HL-60 (cell line): ENCODE measurements at regions not wholly inside any gene's neighbourhood (a gene's known extent, or its start where the extent isn't known, plus 50 kb on each side); places are given as distances from the start of the nearest gene placed in this dataset.

Source experiments
- DNase-seq, 2 experiments: peaks; one replicate each; pipeline ENCODE4 v3.0.0-alpha.2; 2010 to 2020; ENCODE audit warnings: low read depth in 1 of 2, low spot score in 1 of 2
- H3K27ac ChIP-seq: fragments of 250-450 bp; sonication (Bioruptor Pico); replicated peaks from 2 replicates; pipeline ENCODE4 v1.5.1; 2020; ENCODE audit warnings: mild to moderate bottlenecking, moderate library complexity
- H3K27me3 ChIP-seq: fragments of 250-450 bp; sonication (Bioruptor Pico); 2 replicates; pipeline ENCODE4 v1.5.1; 2021; ENCODE audit warnings: mild to moderate bottlenecking, moderate library complexity; ENCODE audit not compliant: insufficient read depth, poor library complexity, severe bottlenecking
- H3K4me3 ChIP-seq: replicated peaks from 2 replicates; pipeline ENCODE4 v1.5.1; 2011; ENCODE audit warnings: mild to moderate bottlenecking, control low read depth, low read length; ENCODE audit not compliant: insufficient read depth
- GABPA ChIP-seq: IDR thresholded peaks from 2 replicates; pipeline ENCODE4 v1.6.1; 2012; ENCODE audit warnings: low read depth
- POLR2AphosphoS5 ChIP-seq: IDR thresholded peaks from 2 replicates; pipeline ENCODE4 v1.6.1; 2012; ENCODE audit warnings: low read depth
- SPI1 ChIP-seq: IDR thresholded peaks from 2 replicates; pipeline ENCODE4 v1.6.1; 2012; ENCODE audit warnings: low read depth, mild to moderate bottlenecking, borderline replicate concordance
- TF ChIP-seq, protein P1 (sequence below): IDR thresholded peaks from one replicate; pipeline ENCODE4 v1.5.1; 2011; ENCODE audit warnings: low read length, control low read depth, inconsistent platforms; ENCODE audit not compliant: insufficient read depth
- TF ChIP-seq, protein P2 (sequence below): IDR thresholded peaks from 2 replicates; pipeline ENCODE4 v1.6.1; 2012; ENCODE audit warnings: low read depth; ENCODE audit not compliant: insufficient replicate concordance

DNA sequence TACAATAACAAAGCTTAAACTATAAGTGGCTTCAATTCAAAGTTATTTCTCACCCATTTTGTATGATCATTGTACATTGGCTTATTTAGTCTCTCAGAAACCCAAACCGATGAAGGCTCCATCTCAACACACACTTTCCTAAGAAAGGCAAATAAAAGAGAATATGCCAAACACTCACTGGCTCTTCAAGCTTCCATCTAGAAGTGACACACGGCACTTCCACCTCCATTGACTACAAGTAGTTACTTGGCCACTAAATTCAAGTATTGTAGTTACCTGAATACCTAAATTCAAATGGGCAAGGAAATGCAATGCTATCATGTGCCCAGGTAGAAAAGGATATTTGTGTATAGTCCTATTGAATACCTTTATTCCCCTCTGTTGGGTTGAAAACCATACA, 170.6 kb downstream of the OGFRL1 start:
- H3K4me3 ChIP-seq, result no peak overlapping the region
- no peak for DNase-seq
- TF ChIP-seq, protein P1, sequence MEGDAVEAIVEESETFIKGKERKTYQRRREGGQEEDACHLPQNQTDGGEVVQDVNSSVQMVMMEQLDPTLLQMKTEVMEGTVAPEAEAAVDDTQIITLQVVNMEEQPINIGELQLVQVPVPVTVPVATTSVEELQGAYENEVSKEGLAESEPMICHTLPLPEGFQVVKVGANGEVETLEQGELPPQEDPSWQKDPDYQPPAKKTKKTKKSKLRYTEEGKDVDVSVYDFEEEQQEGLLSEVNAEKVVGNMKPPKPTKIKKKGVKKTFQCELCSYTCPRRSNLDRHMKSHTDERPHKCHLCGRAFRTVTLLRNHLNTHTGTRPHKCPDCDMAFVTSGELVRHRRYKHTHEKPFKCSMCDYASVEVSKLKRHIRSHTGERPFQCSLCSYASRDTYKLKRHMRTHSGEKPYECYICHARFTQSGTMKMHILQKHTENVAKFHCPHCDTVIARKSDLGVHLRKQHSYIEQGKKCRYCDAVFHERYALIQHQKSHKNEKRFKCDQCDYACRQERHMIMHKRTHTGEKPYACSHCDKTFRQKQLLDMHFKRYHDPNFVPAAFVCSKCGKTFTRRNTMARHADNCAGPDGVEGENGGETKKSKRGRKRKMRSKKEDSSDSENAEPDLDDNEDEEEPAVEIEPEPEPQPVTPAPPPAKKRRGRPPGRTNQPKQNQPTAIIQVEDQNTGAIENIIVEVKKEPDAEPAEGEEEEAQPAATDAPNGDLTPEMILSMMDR, result no peak
- TF ChIP-seq GABPA (no peak), POLR2AphosphoS5 (no peak), SPI1 (no peak)
- TF ChIP-seq, protein P2, sequence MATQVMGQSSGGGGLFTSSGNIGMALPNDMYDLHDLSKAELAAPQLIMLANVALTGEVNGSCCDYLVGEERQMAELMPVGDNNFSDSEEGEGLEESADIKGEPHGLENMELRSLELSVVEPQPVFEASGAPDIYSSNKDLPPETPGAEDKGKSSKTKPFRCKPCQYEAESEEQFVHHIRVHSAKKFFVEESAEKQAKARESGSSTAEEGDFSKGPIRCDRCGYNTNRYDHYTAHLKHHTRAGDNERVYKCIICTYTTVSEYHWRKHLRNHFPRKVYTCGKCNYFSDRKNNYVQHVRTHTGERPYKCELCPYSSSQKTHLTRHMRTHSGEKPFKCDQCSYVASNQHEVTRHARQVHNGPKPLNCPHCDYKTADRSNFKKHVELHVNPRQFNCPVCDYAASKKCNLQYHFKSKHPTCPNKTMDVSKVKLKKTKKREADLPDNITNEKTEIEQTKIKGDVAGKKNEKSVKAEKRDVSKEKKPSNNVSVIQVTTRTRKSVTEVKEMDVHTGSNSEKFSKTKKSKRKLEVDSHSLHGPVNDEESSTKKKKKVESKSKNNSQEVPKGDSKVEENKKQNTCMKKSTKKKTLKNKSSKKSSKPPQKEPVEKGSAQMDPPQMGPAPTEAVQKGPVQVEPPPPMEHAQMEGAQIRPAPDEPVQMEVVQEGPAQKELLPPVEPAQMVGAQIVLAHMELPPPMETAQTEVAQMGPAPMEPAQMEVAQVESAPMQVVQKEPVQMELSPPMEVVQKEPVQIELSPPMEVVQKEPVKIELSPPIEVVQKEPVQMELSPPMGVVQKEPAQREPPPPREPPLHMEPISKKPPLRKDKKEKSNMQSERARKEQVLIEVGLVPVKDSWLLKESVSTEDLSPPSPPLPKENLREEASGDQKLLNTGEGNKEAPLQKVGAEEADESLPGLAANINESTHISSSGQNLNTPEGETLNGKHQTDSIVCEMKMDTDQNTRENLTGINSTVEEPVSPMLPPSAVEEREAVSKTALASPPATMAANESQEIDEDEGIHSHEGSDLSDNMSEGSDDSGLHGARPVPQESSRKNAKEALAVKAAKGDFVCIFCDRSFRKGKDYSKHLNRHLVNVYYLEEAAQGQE, result no peak
- peaks cover 2% of the 10 kb centered on the region for H3K27me3 ChIP-seq
- no peak overlapping the region for H3K27ac ChIP-seq

DNA sequence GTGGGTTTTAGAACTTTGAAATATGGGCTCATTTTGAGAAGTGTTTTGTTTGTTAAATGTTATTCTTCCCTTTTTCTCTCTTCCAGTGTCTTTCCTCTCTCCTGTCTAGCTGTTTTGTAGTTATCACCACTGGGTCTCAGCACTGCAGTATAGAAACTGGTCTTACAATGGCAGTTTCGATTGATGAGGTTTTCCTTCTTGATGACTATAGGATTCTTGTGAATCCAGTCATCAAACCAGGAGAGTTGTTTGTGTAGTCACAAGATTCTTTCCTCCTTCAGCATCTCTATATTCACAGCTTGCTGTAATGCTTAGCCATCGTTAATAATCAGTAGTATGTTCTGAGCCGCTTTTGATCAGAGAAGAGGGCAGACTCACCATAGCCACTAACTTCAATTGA, 172.3 kb downstream of the OGFRL1 start:
- peaks cover 2% of the 10 kb centered on the region for H3K27me3 ChIP-seq
- no peak for DNase-seq
- H3K4me3 ChIP-seq, result no peak overlapping the region
- H3K27ac ChIP-seq, result no peak overlapping the region
- TF ChIP-seq SPI1 (no peak), POLR2AphosphoS5 (no peak), GABPA (no peak)
- TF ChIP-seq, protein P2, result no peak
- TF ChIP-seq, protein P1, result no peak

DNA sequence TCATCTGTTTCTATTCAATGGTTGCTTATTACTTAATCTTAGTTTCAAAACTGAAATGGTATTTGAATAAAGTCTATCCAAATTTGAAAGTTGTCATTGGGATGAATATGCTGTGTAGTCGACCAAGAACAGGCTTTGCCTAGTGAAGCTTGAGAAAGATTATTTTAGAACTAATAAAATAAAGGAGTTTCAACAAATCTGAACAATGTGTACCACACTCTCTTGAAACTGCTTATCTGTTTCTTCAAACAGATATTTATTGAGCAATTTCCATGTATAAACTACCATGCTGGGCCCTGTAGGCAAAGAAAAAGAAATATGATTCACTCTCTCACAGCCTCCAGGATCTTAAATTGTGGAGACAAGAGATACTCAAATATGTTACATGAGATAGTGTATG, 174.4 kb downstream of the OGFRL1 start:
- Histone ChIP-seq H3K4me3 (no peak overlapping the region), H3K27ac (no peak overlapping the region), H3K27me3 (peaks cover 4% of the 10 kb centered on the region)
- no peak for TF ChIP-seq SPI1
- no peak for TF ChIP-seq GABPA
- TF ChIP-seq, protein P2, result no peak
- TF ChIP-seq POLR2AphosphoS5, result no peak
- TF ChIP-seq, protein P1, result no peak
- DNase-seq, result no peak
